Endodermal cell (in vitro differentiated cells): ENCODE measurements at regions not wholly inside any gene's neighbourhood (a gene's known extent, or its start where the extent isn't known, plus 50 kb on each side); places are given as distances from the start of the nearest gene placed in this dataset.

Experiments
- DNase-seq: peaks from one replicate; pipeline ENCODE4 v3.0.0-alpha.2; 2017
- H3K27ac ChIP-seq: 2 replicates; pipeline ENCODE4 v1.5.1; 2013; ENCODE audit warnings: mild to moderate bottlenecking, low read depth, low read length, moderate library complexity
- H3K27me3 ChIP-seq: 2 replicates; pipeline ENCODE4 v1.6.1; 2013; ENCODE audit warnings: mild to moderate bottlenecking, low read length, moderate library complexity; ENCODE audit not compliant: insufficient read depth, control insufficient read depth, poor library complexity, severe bottlenecking
- H3K36me3 ChIP-seq: 2 replicates; pipeline ENCODE4 v1.7.0; 2013; ENCODE audit warnings: mild to moderate bottlenecking, low read length, moderate library complexity; ENCODE audit not compliant: control insufficient read depth, insufficient read depth
- H3K4me1 ChIP-seq: one replicate; pipeline ENCODE4 v1.7.0; 2013; ENCODE audit warnings: low read length; ENCODE audit not compliant: control insufficient read depth, insufficient read depth
- H3K4me3 ChIP-seq: 2 replicates; pipeline ENCODE4 v1.5.1; 2013; ENCODE audit warnings: mild to moderate bottlenecking, low read length, moderate library complexity
- H3K9ac ChIP-seq: 2 replicates; pipeline ENCODE4 v1.6.1; 2013; ENCODE audit warnings: mild to moderate bottlenecking, low read length, moderate library complexity; ENCODE audit not compliant: poor library complexity, severe bottlenecking; ENCODE audit errors: extremely low read depth
- H3K9me3 ChIP-seq: 2 replicates; pipeline ENCODE4 v1.6.1; 2013; ENCODE audit warnings: mild to moderate bottlenecking, low read length, moderate library complexity; ENCODE audit not compliant: control insufficient read depth
- H3K27ac Mint-ChIP-seq: 2 replicates; pipeline ENCODE4 v1.8.0; 2020; ENCODE audit warnings: mixed read lengths
- H3K27me3 Mint-ChIP-seq: 2 replicates; pipeline ENCODE4 v1.8.0; 2021; ENCODE audit warnings: mild to moderate bottlenecking, mixed read lengths; ENCODE audit not compliant: insufficient read depth
- H3K36me3 Mint-ChIP-seq: 2 replicates; pipeline ENCODE4 v1.8.0; 2020; ENCODE audit warnings: low read depth, mixed read lengths
- H3K4me1 Mint-ChIP-seq: 2 replicates; pipeline ENCODE4 v1.8.0; 2020; ENCODE audit warnings: mixed read lengths
- H3K4me3 Mint-ChIP-seq: 2 replicates; pipeline ENCODE4 v1.8.0; 2020; ENCODE audit warnings: mild to moderate bottlenecking, moderate library complexity, mixed read lengths
- H3K9me3 Mint-ChIP-seq: 2 replicates; pipeline ENCODE4 v1.8.0; 2020; ENCODE audit warnings: mild to moderate bottlenecking, mixed read lengths
- WGBS, 2 experiments: methylation state at CpG; one replicate each; pipeline versions ENCODE4 v1.1.5 to v1.1.7; 2013; ENCODE audit warnings: missing lambda C conversion rate in 2 of 2, mixed read lengths in 1 of 2; ENCODE audit not compliant: insufficient coverage in 1 of 2, insufficient read length in 1 of 2; 5-methylcytosine and 5-hydroxymethylcytosine counted together
- TF ChIP-seq, protein P1 (sequence below): fragments of 200-600 bp; sonication (generic); conservative IDR thresholded peaks from 2 replicates; pipeline ENCODE4 v1.5.0; 2021; ENCODE audit warnings: antibody characterized with exemption, mild to moderate bottlenecking

DNA sequence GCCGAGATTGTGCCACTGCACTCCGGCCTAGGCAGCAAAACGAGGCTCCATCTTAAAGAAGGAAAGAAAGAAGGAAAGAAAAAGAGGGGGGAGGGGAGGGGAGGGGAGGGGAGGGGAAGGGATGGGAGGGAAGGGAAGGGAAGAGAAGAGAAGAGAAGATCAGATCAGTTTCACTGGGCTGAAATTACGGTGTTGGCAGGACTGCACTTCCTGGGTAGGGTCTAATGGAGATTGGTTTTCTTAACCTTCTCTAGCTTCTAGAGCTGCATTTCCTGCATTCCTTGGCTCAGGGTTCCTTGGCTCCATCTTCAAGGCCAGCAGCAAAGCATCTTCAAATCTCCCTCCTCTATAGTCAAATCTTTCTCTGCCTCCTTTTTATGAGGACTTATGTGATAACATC is 349.1 kb upstream of the CRIM1 start:
- Mint-ChIP-seq H3K4me1 (no peaks in the 10 kb centered on the region), H3K27ac (no peak overlapping the region), H3K36me3 (no peaks in the 10 kb centered on the region), H3K9me3 (no peaks in the 10 kb centered on the region), H3K27me3 (no peaks in the 10 kb centered on the region), H3K4me3 (no peak overlapping the region)
- DNase-seq: no peak
- TF ChIP-seq, protein P1, sequence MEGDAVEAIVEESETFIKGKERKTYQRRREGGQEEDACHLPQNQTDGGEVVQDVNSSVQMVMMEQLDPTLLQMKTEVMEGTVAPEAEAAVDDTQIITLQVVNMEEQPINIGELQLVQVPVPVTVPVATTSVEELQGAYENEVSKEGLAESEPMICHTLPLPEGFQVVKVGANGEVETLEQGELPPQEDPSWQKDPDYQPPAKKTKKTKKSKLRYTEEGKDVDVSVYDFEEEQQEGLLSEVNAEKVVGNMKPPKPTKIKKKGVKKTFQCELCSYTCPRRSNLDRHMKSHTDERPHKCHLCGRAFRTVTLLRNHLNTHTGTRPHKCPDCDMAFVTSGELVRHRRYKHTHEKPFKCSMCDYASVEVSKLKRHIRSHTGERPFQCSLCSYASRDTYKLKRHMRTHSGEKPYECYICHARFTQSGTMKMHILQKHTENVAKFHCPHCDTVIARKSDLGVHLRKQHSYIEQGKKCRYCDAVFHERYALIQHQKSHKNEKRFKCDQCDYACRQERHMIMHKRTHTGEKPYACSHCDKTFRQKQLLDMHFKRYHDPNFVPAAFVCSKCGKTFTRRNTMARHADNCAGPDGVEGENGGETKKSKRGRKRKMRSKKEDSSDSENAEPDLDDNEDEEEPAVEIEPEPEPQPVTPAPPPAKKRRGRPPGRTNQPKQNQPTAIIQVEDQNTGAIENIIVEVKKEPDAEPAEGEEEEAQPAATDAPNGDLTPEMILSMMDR: no peak
- H3K4me1 ChIP-seq: no peaks in the 10 kb centered on the region
- 92% methylated on average over 4 of the region's 4 CpGs; no CpG with 5 or more reads in 1 of the 2 experiments for WGBS, 2 experiments
- no peak overlapping the region for H3K27ac ChIP-seq
- no peak overlapping the region for H3K9ac ChIP-seq
- no peaks in the 10 kb centered on the region for H3K36me3 ChIP-seq
- H3K4me3 ChIP-seq: no peak overlapping the region
- no peaks in the 10 kb centered on the region for H3K9me3 ChIP-seq
- no peaks in the 10 kb centered on the region for H3K27me3 ChIP-seq

DNA sequence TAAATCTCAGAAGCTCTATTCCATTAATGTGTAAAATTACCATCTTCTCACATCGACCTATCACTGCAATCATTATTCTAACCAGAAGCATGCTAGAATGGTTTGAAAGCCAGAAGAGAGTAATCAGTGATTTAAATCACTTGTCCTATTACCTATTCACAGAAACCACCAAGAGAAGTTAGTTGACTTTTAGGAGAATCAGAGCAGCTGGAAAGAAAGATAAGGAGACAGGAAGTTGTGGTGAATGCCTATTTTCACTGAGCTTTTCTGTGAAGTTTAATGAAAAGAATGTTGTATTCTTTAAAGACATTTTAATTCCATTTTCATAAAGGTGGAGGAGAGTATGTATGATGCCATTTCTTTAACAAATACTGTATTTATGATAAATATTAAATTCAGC is 352.6 kb upstream of the CRIM1 start:
- H3K27me3 Mint-ChIP-seq: no peaks in the 10 kb centered on the region
- H3K36me3 ChIP-seq: no peaks in the 10 kb centered on the region
- H3K4me1 ChIP-seq: no peaks in the 10 kb centered on the region
- no peaks in the 10 kb centered on the region for H3K36me3 Mint-ChIP-seq
- H3K4me3 Mint-ChIP-seq: no peak overlapping the region
- H3K9me3 Mint-ChIP-seq: no peaks in the 10 kb centered on the region
- H3K9ac ChIP-seq: no peak overlapping the region
- H3K27ac ChIP-seq: no peak overlapping the region
- H3K27me3 ChIP-seq: no peaks in the 10 kb centered on the region
- TF ChIP-seq, protein P1: no peak
- 69% methylated on average over 1 of the region's 1 CpG; no CpG with 5 or more reads in 1 of the 2 experiments for WGBS, 2 experiments
- no peak overlapping the region for H3K27ac Mint-ChIP-seq
- no peaks in the 10 kb centered on the region for H3K9me3 ChIP-seq
- no peak for DNase-seq
- H3K4me3 ChIP-seq: no peak overlapping the region
- H3K4me1 Mint-ChIP-seq: no peaks in the 10 kb centered on the region

DNA sequence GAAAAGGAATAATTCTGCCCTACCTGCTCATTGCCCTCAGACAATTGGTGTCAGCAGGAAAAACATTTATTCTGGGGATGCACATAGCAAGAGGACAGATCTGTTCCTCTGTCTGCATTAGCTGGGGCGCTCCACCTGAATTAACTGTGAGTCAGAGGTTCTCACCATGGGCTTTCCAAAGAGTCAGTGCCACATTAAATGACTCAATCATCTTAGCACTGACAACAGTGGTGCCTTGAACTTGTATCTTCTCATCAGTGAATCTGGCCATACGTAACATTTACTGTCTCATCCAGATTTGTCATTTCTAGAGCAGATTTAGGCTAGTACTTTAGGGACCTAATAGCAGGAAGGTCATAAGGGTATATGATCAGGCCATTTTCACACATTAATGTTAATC is 358.1 kb upstream of the CRIM1 start:
- Mint-ChIP-seq H3K27ac (no peak overlapping the region), H3K36me3 (peaks cover 3% of the 10 kb centered on the region)
- TF ChIP-seq, protein P1: no peak

More for the DNA sequence above, 358.1 kb upstream of the CRIM1 start:
- no peak overlapping the region for H3K27ac ChIP-seq
- WGBS, 2 experiments: 90 to 93% methylated on average over 1 to 2 of the region's 2 CpGs
- Mint-ChIP-seq H3K27me3 (no peaks in the 10 kb centered on the region), H3K9me3 (peaks cover 6% of the 10 kb centered on the region), H3K4me1 (no peaks in the 10 kb centered on the region), H3K4me3 (no peak overlapping the region)
- H3K9ac ChIP-seq: no peak overlapping the region
- H3K27me3 ChIP-seq: no peaks in the 10 kb centered on the region
- H3K4me1 ChIP-seq: no peaks in the 10 kb centered on the region
- H3K9me3 ChIP-seq: no peaks in the 10 kb centered on the region
- no peak overlapping the region for H3K4me3 ChIP-seq
- no peaks in the 10 kb centered on the region for H3K36me3 ChIP-seq
- DNase-seq: no peak
